ENCODE measurements at regions not wholly inside any gene's neighbourhood (a gene's known extent, or its start where the extent isn't known, plus 50 kb on each side); places are given as distances from the start of the nearest gene placed in this dataset.

DNA sequence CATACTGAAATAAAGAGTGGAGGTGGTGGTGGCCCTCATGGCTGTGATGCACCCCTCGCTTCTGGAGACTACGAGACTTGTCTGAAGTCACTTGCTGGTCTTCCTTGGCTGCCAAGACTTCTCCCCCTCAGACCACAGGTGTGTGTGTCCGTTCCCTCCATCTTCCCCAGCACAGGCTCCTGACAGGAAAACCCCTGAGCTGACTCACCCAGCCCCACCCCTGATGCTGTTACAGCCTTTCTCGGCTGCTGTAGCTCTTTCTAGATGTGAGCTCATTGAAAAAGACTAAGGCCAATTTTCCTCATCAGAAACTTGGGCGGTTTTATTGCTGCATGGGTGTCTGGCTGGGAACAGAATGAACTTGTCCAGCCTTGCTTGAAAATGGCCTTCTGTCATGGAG, 296.9 kb downstream of the TMEM114 start:
- H3K4me3 ChIP-seq (ENCODE audit: low read length): no peak overlapping the region
- no peak for DNase-seq (ENCODE audit: low read depth)
- TF ChIP-seq, protein P1, sequence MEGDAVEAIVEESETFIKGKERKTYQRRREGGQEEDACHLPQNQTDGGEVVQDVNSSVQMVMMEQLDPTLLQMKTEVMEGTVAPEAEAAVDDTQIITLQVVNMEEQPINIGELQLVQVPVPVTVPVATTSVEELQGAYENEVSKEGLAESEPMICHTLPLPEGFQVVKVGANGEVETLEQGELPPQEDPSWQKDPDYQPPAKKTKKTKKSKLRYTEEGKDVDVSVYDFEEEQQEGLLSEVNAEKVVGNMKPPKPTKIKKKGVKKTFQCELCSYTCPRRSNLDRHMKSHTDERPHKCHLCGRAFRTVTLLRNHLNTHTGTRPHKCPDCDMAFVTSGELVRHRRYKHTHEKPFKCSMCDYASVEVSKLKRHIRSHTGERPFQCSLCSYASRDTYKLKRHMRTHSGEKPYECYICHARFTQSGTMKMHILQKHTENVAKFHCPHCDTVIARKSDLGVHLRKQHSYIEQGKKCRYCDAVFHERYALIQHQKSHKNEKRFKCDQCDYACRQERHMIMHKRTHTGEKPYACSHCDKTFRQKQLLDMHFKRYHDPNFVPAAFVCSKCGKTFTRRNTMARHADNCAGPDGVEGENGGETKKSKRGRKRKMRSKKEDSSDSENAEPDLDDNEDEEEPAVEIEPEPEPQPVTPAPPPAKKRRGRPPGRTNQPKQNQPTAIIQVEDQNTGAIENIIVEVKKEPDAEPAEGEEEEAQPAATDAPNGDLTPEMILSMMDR (IDR thresholded peaks at IDR 0.05; ENCODE audit: insufficient read depth, low read depth, low read length, missing control alignments): no peak

DNA sequence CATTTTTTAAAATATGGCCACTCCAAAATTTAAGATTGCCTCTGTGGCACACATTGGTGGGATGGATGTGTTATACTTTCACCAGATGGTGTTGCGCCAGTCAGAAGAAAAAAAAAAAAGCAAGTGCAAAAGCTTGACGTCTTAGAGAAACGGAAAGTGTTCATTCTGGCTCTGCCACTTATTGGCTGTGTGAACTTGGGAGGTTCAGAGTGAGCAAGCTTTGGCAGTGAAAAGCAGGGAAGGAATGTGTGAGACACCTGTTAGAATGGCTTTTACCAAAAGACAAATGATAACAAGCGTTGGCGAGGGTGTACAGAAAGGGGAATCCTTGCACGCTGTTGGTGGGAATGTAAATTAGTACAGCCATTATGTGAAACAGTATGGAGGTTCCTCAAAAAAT, 298.0 kb downstream of the TMEM114 start:
- no peak overlapping the region for H3K4me3 ChIP-seq (ENCODE audit: low read length)
- TF ChIP-seq, protein P1 (IDR thresholded peaks at IDR 0.05; ENCODE audit: insufficient read depth, low read depth, low read length, missing control alignments): no peak
- no peak for DNase-seq (ENCODE audit: low read depth)

DNA sequence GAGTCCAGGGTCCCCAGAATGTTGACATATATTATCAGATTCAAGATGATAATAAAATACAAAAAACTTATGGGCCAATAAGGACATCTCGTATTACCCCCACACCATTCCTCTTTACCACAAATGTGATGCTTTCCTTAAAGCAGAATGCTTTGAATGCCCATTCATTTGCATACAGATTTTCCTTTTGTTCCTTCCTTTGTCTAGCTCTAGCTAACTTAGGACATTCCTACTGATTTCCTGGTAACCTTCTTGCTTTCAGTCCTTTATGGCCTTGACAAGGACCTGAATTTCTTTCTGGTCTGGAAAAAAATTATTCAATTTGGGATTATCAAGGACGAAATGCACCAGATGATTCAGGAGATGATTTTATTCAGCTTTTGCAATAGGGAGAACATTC, 304.0 kb downstream of the TMEM114 start:
- DNase-seq (ENCODE audit: low read depth): no peak
- TF ChIP-seq, protein P1 (IDR thresholded peaks at IDR 0.05; ENCODE audit: insufficient read depth, low read depth, low read length, missing control alignments): no peak
- no peak overlapping the region for H3K4me3 ChIP-seq (ENCODE audit: low read length)

DNA sequence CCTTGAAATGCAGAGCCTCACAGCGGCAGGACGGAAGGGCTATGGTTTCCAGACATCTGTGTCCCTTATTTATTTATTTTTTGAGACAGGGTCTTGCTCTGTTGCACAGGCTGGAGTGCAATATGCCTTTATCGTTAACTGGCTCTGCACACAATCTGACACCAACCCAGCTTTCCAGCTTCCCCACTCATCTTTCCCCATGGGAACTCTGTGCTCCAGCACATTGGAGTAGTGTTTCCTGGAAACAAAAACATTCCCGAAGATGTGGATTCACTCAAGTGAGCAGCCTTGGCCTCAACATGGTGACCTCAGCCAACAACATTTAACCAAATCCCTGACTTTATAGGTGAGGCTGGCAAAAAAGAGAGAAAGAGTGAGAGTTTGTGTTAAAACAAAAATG, 307.1 kb downstream of the TMEM114 start:
- DNase-seq (ENCODE audit: low read depth): no peak
- no peak overlapping the region for H3K4me3 ChIP-seq (ENCODE audit: low read length)
- TF ChIP-seq, protein P1 (IDR thresholded peaks at IDR 0.05; ENCODE audit: insufficient read depth, low read depth, low read length, missing control alignments): no peak

GRCh38 chr16:8278031-8278580, 312.2 kb downstream of the TMEM114 start:
- TF ChIP-seq, protein P1 (IDR thresholded peaks at IDR 0.05; ENCODE audit: insufficient read depth, low read depth, low read length, missing control alignments): no peak
- H3K4me3 ChIP-seq (ENCODE audit: low read length): no peak overlapping the region
- DNase-seq (ENCODE audit: low read depth): no peak

DNA sequence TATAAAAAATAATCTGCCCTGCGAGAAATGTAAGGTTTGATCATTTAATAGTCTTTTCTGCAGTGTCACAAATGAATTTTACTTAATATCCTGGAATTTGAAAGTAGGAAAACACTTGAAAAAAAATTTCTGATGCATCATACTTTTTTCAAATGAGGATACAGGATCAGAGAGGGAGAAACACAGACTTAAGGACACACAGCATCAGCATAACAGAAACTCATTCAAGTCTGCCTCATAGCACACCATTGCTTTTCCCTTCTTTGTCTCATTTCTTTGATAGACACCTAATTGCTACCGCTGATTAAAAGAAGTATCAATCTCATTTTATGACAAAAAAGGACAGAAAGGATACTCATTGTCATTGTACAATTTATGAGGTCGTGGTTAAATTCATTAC, 319.0 kb downstream of the TMEM114 start:
- TF ChIP-seq, protein P1 (IDR thresholded peaks at IDR 0.05; ENCODE audit: insufficient read depth, low read depth, low read length, missing control alignments): no peak
- DNase-seq (ENCODE audit: low read depth): no peak
- H3K4me3 ChIP-seq (ENCODE audit: low read length): no peak overlapping the region

DNA sequence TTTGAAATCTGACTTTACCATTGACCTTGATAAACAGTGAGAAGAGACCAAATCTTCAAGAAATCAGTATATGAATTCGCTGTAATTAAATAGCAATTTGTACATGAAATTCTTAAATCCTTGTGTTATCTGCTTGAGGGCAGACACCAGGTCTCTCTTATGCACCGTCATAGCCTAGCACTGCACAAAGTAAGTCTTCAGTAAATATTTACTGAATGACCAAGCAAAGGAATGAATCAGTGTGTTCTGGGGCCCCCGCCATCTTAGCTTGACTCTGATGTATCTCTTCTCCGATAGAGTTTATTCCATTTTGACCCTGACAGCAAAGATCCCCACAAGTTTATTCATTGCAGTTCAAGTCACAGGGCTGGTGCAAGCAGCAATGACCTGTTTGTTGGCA, 328.0 kb downstream of the TMEM114 start:
- H3K4me3 ChIP-seq (ENCODE audit: low read length): no peak overlapping the region
- TF ChIP-seq, protein P1 (IDR thresholded peaks at IDR 0.05; ENCODE audit: insufficient read depth, low read depth, low read length, missing control alignments): no peak
- DNase-seq (ENCODE audit: low read depth): no peak
